ENCODE measurements at regions not wholly inside any gene's neighbourhood (a gene's known extent, or its start where the extent isn't known, plus 50 kb on each side); places are given as distances from the start of the nearest gene placed in this dataset.

- no peak for DNase-seq (ENCODE audit: low read depth)
Observed at GRCh38 chr9:108645520-108645919, 210.3 kb downstream of the ACTL7B start.

DNA sequence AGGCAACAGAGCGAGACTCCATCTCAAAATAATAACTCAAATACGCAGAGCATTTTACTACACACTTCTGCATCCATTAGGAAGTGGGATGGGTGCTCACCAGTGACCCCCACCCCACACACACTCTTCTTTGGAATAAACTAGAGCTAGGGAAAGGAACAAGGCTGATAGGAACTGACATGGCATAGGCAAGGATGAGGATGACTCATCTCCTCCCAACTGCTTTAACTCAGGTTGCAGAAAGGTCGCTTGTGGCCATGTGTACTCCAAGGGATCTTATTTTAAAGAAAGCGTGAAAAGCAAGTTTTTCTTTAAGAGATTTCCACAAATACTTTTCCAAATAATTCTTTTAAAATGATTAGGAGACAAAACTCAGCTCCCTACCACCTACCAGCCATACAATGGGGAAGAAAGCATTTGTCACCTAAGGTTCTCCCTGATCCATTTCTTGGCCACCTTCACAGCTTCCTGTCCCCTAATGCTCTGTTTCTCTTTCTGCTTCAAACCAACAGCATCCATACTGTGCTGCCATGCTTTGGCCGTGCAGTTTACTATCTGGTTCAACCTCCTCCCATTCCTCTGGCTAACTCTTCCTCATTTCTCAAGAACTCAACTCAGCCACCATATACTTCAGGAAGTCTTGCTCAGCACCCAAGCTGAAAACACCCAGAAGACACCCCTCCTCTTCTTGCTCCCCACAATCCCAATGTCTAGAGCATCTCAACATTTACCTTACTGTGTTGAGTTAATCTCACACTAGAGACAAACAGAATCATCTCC lies 211.9 kb downstream of the ACTL7B start:
- DNase-seq (ENCODE audit: low read depth): no peak

GRCh38 chr9:108642871-108643270 lies 212.9 kb downstream of the ACTL7B start:
- DNase-seq (ENCODE audit: low read depth): no peak

- no peak for DNase-seq (ENCODE audit: low read depth)
Observed at GRCh38 chr9:108640230-108640629, 215.6 kb downstream of the ACTL7B start.

DNA sequence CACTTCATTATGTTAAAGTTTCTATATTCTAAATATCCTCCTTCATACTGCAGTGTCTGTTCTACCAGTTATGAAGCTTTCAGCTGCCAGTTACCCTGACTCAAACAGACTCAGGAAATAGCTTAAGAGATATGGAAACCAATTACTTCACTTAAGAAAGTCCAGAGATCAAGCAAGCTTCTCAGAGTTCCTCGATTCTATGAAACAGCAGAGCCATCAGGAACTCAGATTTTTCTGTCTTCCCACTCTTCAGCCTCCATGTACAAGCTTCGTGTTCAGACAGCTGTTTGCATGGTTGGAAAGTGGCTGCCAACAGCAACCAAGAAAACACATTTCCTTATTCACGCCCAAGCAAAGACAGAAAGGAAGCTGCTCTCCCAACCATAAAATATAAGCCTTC lies 216.1 kb downstream of the ACTL7B start:
- no peak for DNase-seq (ENCODE audit: low read depth)

DNA sequence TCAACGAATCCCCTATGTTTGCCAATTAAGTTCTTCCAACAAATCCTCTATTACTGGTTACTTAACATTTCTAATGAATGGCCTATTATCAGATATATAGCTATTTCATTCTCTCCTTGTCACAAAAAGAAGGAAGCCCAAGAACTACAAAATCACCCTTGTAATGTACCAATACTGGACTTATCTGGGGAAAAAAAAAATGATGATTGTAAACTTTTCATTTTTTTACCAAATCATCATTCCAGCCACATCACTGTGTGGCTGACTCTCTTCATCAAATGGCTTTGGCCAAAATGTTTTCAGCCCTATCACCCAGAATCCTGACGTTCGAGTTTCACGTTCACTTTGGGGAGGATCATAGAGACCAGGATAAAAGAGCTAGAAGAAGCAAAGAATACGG lies 216.7 kb downstream of the ACTL7B start:
- no peak for DNase-seq (ENCODE audit: low read depth)

GRCh38 chr9:108637340-108637739 lies 218.4 kb downstream of the ACTL7B start:
- DNase-seq (ENCODE audit: low read depth): no peak

DNA sequence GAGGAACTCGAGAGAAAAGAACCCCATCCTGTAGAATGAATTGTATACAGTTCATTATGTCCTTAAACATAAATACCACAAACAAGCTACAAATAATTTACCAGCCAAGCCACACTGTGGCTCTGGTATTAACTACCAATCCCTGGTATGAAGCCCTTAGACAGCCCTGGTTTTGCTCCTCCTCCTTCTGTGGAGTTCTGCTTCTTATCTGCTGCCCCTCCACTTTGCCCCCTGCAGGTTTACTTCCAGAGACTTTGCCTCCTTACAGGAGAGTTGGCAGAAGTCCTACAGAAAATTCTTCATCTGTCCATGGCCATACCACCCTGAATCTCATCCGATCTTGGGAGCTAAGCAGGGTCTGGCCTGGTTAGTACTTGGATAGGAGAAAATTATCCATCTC lies 219.8 kb downstream of the ACTL7B start:
- DNase-seq (ENCODE audit: low read depth): no peak

GRCh38 chr9:108634672-108635462 lies 220.9 kb downstream of the ACTL7B start:
- DNase-seq (ENCODE audit: low read depth): peak; percentile 78

DNA sequence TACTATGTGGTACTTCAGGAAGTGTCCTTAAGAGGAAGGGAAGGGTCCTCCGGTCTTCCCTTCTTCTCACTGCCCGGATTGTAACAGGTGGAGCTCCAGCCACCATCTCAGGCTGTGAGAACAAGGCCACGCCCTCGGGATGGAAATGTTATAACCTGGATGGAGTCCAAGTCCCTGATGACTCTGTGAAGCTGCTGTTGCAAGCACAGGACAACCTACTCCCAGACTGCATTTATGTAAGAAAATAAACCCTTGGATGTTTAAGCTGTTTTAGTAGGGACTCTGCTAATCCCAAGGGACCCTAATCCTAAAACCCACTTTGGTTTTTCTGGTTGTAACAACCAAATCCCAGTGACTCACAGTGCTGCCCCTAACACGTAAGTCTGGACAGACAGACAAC lies 221.6 kb downstream of the ACTL7B start:
- DNase-seq (ENCODE audit: low read depth): no peak

DNA sequence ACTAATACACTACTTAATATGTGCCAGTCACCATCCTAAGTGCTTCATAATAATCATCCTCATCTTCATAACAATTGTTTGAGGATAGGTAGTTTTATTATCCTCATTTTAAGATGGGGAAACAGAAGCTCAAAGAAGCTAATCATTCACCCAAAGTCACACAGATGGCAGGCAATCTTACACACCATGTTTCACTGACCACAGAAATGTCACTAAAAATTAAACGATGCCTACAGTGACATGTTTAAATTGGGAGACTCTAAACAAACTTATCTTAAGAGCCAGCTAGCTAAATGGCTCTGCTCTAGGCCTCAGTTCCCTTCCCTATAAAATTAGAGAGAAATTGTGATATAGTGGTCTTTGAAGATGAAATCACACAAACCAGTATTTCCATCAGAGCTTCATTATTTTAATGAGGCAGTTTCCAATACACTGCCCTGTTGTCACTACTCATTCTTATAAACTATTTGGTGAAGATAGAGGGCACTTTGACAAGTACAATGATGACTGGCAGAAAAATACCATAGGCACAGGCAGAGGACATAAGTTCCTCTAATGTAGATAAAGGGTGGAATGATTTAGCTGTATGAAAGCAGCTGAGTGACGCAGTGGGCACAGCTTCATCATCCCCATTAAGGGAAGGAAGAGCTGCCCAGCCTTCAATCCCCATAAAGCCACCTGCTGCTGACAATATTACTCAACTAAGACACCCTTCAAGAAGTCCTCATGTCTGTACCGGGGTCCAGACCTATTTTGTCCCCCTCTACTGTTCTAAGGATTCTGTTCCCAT lies 224.1 kb downstream of the ACTL7B start:
- no peak for DNase-seq (ENCODE audit: low read depth)

GRCh38 chr9:108628316-108628715 lies 227.5 kb downstream of the ACTL7B start:
- DNase-seq (ENCODE audit: low read depth): no peak

- DNase-seq (ENCODE audit: low read depth): no peak
Observed at GRCh38 chr9:108626743-108627142, 229.0 kb downstream of the ACTL7B start.

DNA sequence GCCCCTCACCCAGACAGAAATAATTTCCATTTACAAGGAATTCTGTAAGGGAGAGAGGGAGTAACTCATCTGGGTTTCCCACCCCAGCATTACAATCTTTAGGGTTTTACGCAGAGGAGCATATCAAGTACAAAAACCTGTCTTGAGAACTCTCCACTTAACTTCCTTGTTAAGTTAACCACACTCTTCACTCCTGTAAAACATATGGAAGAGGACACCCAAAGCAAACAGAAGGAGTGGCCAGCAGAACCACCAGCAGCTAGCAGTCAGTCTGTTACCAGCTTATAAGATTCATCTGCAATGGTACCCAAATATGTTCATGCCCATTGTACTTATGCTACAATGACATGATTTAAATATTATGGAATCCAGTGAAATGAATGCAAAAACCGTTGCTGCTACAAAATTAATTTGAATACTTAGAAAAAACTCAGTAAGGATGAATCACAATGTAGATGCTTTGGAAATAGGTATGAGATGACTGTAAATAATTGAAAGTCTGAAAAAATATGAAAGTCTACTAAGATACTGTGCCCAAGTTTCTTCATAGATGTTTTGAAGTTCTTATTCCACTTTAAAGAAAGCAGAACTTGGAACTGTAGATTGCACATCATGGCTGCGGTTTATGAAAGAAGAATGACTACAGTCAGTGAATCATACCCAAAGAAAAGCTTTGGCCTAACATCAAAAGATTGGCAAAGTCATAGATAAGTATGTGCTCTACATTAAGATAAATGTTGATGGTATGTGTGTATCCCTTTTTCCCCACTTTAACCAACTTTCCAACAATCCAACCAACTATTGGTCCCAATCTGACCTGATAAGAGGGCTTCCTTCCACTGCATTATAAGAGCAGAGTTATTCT lies 233.6 kb downstream of the ACTL7B start:
- DNase-seq (ENCODE audit: low read depth): peak; percentile 88

DNA sequence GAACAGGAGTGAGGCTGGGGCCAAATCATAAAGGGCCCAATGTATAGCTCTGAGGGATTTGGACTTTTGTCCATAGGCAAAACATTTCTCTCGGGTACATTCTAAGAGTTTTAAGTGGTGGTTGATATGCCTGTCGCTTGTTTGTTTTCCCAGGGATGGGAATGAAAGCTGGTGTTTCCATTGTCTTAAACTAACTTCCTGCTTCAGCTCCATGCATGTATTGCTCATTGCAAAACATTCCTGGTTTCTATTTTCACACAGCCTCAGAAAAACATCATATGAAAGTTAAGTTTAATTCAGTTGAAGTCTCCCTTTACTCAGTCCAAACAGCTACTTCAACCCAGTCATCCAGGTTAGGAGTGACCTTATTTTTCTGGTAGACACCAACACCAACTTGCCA lies 235.0 kb downstream of the ACTL7B start:
- DNase-seq (ENCODE audit: low read depth): no peak

GRCh38 chr9:108618906-108619550 lies 236.8 kb downstream of the ACTL7B start:
- no peak for DNase-seq (ENCODE audit: low read depth)

- DNase-seq (ENCODE audit: low read depth): no peak
Observed at GRCh38 chr9:108617676-108618075, 238.1 kb downstream of the ACTL7B start.

- DNase-seq (ENCODE audit: low read depth): no peak
Observed at GRCh38 chr9:108615152-108615551, 240.6 kb downstream of the ACTL7B start.

GRCh38 chr9:108612513-108612912 lies 243.3 kb downstream of the ACTL7B start:
- DNase-seq (ENCODE audit: low read depth): no peak

GRCh38 chr9:108609897-108610253 lies 245.9 kb downstream of the ACTL7B start:
- DNase-seq (ENCODE audit: low read depth): no peak

DNA sequence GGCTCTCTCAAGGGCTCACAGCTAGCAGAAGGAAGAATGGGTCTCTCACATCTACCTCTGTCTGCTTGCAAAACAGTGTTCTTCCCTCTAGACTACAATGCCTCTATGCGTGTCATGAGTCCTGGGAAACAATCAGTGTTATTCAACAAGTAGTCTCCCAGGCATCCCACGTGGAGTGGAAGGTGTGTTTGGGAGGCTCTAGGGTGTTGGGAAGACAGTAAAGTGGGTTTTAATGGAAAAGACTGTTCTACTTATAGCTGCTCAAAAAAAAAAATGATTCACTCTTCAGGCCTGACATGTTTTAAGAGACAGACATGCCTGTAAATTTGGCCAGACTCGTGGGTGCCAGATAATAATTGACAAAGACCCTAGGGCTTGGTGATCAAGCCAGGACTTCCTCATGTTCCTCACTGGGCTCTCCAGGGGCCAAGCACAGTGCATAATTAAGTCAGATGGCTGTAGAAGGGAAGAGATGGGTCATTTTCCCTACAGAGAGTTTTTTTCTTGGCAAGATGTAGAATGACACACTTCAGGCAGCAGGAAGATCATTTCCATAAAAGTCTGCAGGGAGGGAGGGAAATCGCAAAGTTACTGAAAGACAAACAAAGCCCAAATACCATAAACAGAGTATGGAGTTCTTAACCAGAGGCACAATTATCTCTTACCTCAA lies 246.4 kb downstream of the ACTL7B start:
- DNase-seq (ENCODE audit: low read depth): no peak

Data from HS-5 (cell line).